GM12874 (cell line): ENCODE measurements at regions not wholly inside any gene's neighbourhood (a gene's known extent, or its start where the extent isn't known, plus 50 kb on each side); places are given as distances from the start of the nearest gene placed in this dataset.

Experiments
- CTCF ChIP-seq: IDR thresholded peaks from 2 replicates; pipeline ENCODE4 v1.5.1; 2011; ENCODE audit warnings: low read depth, mild to moderate bottlenecking, control low read depth, low read length, moderate library complexity; ENCODE audit not compliant: insufficient read depth

DNA sequence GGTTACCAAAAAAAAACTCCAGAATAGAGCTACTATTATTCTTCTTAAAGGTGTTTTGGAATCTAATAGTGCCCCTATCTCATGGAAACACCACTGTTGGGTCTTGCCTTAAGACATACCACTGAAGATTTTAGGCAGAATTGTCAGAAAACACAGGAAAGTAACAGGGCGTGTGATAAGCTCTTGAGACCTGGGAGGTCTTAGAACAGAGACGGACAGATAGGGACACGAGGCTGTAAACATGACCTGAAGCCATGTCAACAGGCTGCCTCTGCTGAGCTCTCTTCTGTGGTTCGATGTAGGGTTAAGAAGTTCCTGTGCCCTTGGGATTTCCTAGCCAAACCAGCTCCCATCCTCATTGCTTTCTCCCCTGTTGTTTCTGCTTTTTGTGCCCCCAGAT is 69.3 kb downstream of the CTSL start:
- no peak for TF ChIP-seq CTCF

DNA sequence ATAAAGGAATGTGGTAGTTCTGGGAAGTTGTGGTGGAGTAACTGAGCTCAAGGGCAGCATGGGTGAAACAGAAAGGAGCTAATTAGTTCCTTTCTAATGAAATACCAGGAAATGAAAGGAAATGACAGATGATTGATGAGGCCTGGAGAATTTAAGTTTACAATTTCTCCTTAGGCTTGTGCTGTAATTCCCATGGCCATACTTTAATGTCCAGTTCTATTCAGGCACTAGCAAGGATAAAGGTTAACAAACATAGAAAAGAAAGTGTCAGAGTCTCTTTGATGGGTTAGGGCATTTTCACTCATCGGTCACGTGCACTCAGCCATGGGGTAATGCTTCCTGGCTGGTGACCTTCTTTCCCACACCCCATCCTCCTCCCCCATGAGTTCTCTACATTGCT is 70.3 kb downstream of the CTSL start:
- no peak for TF ChIP-seq CTCF

GRCh38 chr9:87798261-87798833 is 72.4 kb downstream of the CTSL start:
- TF ChIP-seq CTCF = no peak

DNA sequence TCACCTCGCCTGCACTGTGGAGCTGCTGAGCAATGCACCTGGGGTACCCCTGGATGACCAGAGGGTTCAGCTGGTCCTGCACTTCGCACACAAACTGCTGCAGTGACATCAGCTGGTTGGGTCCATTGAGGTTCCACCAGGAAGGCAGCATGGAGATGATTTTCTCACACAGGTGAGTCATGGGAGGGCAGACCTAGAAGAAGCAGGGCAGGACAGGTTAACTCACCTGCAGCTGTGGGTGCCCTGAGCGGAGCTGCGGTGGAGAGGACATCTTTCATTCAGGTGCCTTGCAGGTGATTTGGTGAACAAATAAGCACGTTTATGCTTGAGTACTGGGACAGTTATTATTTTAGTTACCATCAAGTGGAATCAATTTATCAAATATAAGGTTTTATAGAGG is 73.6 kb downstream of the CTSL start:
- TF ChIP-seq CTCF = no peak

DNA sequence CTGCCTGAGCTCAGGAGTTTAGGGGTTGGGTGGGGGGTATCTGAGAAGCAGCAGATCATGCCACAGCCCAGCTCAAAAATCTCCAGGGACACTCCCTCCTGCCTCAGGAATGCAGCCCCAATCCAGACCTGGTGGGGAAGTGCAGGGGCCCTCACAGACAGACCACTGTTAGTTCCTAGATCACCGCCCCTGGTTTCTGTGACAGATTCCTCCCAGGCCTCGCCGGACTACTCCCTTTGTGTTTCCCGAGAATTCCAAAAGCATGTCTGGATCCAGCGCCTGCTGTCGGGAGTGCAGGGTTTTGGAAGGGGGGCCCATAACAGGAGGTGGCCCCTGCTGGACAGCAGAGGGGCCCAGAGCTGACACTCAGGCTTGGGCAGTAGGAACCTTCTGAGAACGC is 74.5 kb downstream of the CTSL start:
- TF ChIP-seq CTCF = no peak

DNA sequence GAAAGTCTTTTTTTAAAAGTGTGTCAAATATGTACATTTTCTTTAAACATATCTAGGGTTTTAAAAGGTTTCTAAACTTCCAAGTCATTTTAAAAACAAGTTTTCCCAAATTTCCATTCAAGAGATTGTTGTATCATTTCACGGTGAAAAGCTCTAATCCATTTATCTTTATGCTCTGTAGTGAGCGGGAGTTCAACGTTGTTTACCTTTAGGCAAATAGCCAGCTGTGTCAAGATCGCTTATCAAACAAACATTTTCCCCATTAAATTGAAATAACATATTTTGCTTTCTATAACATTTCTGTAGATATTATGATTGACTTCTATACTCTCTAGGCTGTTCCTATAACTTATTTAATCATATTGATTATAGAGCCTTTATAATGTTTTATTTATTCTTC is 75.1 kb downstream of the CTSL start:
- no peak for TF ChIP-seq CTCF

DNA sequence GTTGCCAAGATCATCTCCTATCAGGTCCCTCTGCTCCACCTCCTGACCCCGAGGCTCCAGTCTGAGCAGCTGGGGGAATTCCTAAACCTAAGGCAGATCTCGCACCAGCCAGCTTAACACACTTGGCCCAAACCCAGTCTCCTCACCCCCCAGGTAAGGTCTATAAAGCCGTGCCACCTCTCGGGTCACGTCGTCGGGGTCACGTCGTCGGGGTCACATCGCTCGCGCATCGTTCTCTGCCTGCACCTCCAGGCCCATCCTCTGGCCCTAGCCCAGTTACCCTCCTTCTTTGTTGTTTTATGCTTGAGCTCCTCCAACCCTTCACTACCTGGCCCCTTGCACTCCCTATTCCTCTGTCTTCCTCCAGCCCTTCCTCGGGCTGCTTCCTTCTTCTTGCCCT is 77.2 kb downstream of the CTSL start:
- TF ChIP-seq CTCF = no peak

DNA sequence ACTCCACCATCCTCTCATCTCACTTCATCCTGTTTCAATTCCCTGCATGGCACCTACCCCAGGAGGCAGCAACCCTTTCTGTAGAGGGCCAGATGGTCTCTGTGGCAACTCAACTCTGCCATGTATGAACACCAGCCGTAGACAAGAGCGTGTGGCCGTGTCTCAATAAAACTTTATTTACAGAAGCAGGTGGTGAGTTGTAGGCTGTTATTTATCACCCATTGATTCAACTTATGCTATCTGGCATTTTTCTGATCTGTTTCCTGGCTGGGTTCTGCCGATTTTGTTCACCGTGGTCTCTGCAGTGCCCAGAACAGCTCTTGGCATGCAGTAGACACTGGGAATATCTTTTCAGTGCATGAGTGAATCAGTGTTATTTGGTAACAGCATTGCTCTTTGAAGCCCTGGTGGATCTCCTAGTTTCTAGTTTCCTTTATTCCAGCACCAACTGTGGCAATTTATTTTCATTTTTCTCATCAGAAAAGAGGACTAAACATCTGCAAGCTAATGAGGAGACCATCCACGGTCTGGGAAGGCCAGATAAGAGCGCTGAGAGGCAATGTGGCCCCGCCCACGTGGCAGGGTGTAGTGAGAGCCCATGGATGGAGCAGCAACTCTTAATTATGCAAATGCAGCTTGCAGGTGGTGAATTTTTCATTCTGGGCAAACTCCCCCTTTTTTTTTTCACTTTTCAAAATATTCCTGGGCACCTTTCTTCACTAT is 77.9 kb downstream of the CTSL start:
- no peak for TF ChIP-seq CTCF
